Peyer's patch (tissue), 4 donors: ENCODE measurements at regions not wholly inside any gene's neighbourhood (a gene's known extent, or its start where the extent isn't known, plus 50 kb on each side); places are given as distances from the start of the nearest gene placed in this dataset.
A peak's percentile ranks its signal among the peaks of the same experiment; 100 is the strongest.

Experiments
- DNase-seq, 3 donors: peaks; one replicate each; pipeline ENCODE4 v3.0.0-alpha.2; 2017 to 2019
- H3K27ac ChIP-seq, 4 donors: fragments of 200-600 bp; sonication (generic); one replicate each; pipeline ENCODE4 v1.5.1; 2016 to 2019
- H3K27me3 ChIP-seq, 2 donors: fragments of 200-600 bp; sonication (generic); one replicate each; pipeline ENCODE4 v1.5.1; 2019
- H3K36me3 ChIP-seq, 3 donors: fragments of 200-600 bp; sonication (generic); one replicate each; pipeline ENCODE4 v1.5.1; 2016 to 2019
- H3K4me1 ChIP-seq, 4 donors: fragments of 200-600 bp; sonication (generic); one replicate each; pipeline ENCODE4 v1.5.1; 2016 to 2019
- H3K4me3 ChIP-seq, 4 donors: fragments of 200-600 bp; sonication (generic); 1 replicate in 3 of 4; 2 replicates in 1 of 4; pipeline ENCODE4 v1.5.1; 2016 to 2019; ENCODE audit warnings: mild to moderate bottlenecking in 1 of 4
- H3K9me3 ChIP-seq, 4 donors: fragments of 200-600 bp; sonication (generic); one replicate each; pipeline ENCODE4 v1.5.1; 2016 to 2019; ENCODE audit warnings: mild to moderate bottlenecking in 1 of 4
- CTCF ChIP-seq, 6 experiments: fragments of 450-650 bp in 4 of 6; fragments of 200-600 bp in 2 of 6; sonication (generic) in 1 of 6; IDR thresholded peaks; one replicate each; pipeline ENCODE4 v1.5.1; 2017 to 2019; ENCODE audit warnings: antibody characterized with exemption in 6 of 6, mild to moderate bottlenecking in 3 of 6, moderate library complexity in 1 of 6
- POLR2A ChIP-seq, 2 donors: fragments of 450-650 bp; IDR thresholded peaks; one replicate each; pipeline ENCODE4 v1.5.1; 2017; ENCODE audit warnings: antibody characterized with exemption in 2 of 2, mild to moderate bottlenecking in 2 of 2, moderate library complexity in 2 of 2

- Histone ChIP-seq H3K4me1 (no peaks in the 10 kb centered on the region), H3K27ac (no peak overlapping the region), H3K36me3 (no peaks in the 10 kb centered on the region), H3K9me3 (no peaks in the 10 kb centered on the region), H3K27me3 (no peaks in the 10 kb centered on the region), H3K4me3 (no peak overlapping the region)
- peak in 1 of 3 donors; percentile 37 for DNase-seq
- no peak for TF ChIP-seq CTCF (IDR thresholded peaks at IDR 0.05)
- no peak for TF ChIP-seq POLR2A (IDR thresholded peaks at IDR 0.05)
Measured at GRCh38 chr3:14324224-14324944, 78.0 kb upstream of the SLC6A6 start.

GRCh38 chr3:14328422-14328821 is 74.0 kb upstream of the SLC6A6 start:
- no peak for TF ChIP-seq POLR2A (IDR thresholded peaks at IDR 0.05)
- no peak for TF ChIP-seq CTCF (IDR thresholded peaks at IDR 0.05)
- H3K9me3 ChIP-seq, result no peaks in the 10 kb centered on the region

GRCh38 chr3:14329116-14329830 is 73.1 kb upstream of the SLC6A6 start:
- peak overlapping the region in 2 of 4 donors; percentile 0 to 27 for H3K27ac ChIP-seq
- H3K36me3 ChIP-seq, result no peaks in the 10 kb centered on the region
- DNase-seq, result peak in 2 of 3 donors; percentile 28 to 56
- TF ChIP-seq CTCF (IDR thresholded peaks at IDR 0.05) (no peak), POLR2A (IDR thresholded peaks at IDR 0.05) (peak in 1 of 2 donors; percentile 12)
- no peak overlapping the region for H3K4me3 ChIP-seq
- H3K9me3 ChIP-seq, result no peaks in the 10 kb centered on the region
- no peaks in the 10 kb centered on the region for H3K27me3 ChIP-seq
- peaks cover 0 to 8% (median 0%) of the 10 kb centered on the region in 4 donors for H3K4me1 ChIP-seq

More at GRCh38 chr3:14328422-14328821, 74.0 kb upstream of the SLC6A6 start:
- no peak overlapping the region for H3K27ac ChIP-seq
- no peaks in the 10 kb centered on the region for H3K27me3 ChIP-seq
- DNase-seq, result no peak
- H3K4me3 ChIP-seq, result no peak overlapping the region
- peaks cover 0 to 8% (median 0%) of the 10 kb centered on the region in 4 donors for H3K4me1 ChIP-seq
- no peaks in the 10 kb centered on the region for H3K36me3 ChIP-seq

GRCh38 chr3:14329842-14330241 is 72.6 kb upstream of the SLC6A6 start:
- Histone ChIP-seq H3K27ac (peak overlapping the region in 2 of 4 donors; percentile 19 to 27), H3K4me1 (peaks cover 0 to 8% (median 0%) of the 10 kb centered on the region in 4 donors), H3K27me3 (no peaks in the 10 kb centered on the region), H3K4me3 (no peak overlapping the region), H3K9me3 (no peaks in the 10 kb centered on the region), H3K36me3 (no peaks in the 10 kb centered on the region)
- TF ChIP-seq CTCF (IDR thresholded peaks at IDR 0.05) (no peak), POLR2A (IDR thresholded peaks at IDR 0.05) (no peak)
- peak in 1 of 3 donors; percentile 44 for DNase-seq

GRCh38 chr3:14330508-14330907 is 71.9 kb upstream of the SLC6A6 start:
- no peak overlapping the region for H3K4me3 ChIP-seq
- H3K9me3 ChIP-seq, result no peaks in the 10 kb centered on the region
- TF ChIP-seq CTCF (IDR thresholded peaks at IDR 0.05) (no peak), POLR2A (IDR thresholded peaks at IDR 0.05) (no peak)
- no peaks in the 10 kb centered on the region for H3K27me3 ChIP-seq
- DNase-seq, result peak in 1 of 3 donors; percentile 11
- H3K36me3 ChIP-seq, result no peaks in the 10 kb centered on the region
- H3K27ac ChIP-seq, result peak overlapping the region in 1 of 4 donors; percentile 75
- peaks cover 0 to 8% (median 0%) of the 10 kb centered on the region in 4 donors for H3K4me1 ChIP-seq
